Stimulated activated CD4-positive, alpha-beta T cell treated with anti-CD3 and anti-CD28 coated beads, TNF-alpha, amount 100 ng/mL, for 48 hours (primary cell): ENCODE measurements at regions not wholly inside any gene's neighbourhood (a gene's known extent, or its start where the extent isn't known, plus 50 kb on each side); places are given as distances from the start of the nearest gene placed in this dataset.
"Not testable (repeated sequence)": the region's sequence is repeated elsewhere in the genome, so short reads cannot be mapped to it uniquely, and the experiment has no call there.

ENCODE experiments used
- DNase-seq, 3 donors: peaks; one replicate each; pipeline ENCODE4 v3.0.0-alpha.2; 2020; ENCODE audit warnings: low read depth in 3 of 3

DNA sequence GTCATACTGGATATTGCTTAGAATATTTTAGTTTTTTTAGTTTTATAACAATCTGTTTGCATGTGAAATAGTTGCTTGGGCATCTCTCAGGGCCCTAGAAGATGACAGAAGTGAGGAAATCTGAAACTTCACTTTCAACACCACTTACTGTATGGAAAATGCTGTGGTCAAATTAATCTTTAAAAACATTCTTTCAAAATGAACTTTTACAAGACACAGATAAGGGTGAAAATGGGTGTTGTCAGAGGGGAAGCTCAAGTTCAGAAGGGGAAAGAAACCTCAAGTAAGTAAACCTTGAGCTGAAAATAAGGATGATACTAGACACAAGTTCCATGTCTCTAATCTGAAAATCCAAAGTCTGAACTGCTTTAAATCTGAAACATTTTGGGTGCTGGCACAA, 1840.1 kb upstream of the RAG2 start:
- DNase-seq: no peak

GRCh38 chr11:38425578-38425977, 1827.5 kb upstream of the RAG2 start:
- DNase-seq: no peak

DNA sequence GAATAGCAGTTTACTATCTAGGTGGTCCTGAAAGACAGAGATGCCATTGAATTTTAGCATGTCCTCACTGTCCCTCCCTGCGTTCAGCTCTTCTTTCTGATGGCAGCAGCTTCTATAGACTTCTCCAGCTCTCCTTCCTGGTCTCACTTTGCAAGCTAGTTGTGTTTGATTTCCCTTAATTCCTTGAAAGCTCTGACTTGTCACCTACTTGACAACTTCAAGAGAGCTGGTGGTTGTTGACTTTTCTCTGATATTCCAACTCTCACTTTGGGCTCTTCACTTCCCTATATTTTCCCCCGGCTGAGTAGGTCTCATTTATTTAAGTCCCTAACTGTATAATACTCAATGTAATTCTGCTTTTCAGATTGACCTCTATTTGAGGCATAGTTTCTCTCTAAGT, 1825.0 kb upstream of the RAG2 start:
- no peak for DNase-seq

GRCh38 chr11:38416141-38416540, 1818.1 kb upstream of the RAG2 start:
- no peak for DNase-seq

DNA sequence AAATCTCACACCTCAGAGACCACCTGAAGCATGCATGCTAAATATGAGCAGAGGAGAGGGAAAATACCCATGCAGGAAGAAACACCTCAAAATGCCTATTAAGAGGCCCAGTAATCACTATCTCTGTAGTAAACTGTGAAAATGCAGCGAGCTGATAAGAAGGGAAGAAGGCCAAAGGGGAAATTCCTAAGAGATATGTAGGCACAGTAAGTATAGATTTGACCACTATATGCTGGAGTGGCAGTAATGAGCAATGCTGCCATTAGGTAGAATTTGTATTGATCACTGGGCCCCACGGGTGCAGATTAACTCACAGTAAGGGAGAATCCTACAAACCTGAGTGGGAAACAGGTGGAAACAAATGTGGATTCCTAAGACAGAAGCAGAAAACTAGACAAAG, 1813.1 kb upstream of the RAG2 start:
- DNase-seq: no peak

DNA sequence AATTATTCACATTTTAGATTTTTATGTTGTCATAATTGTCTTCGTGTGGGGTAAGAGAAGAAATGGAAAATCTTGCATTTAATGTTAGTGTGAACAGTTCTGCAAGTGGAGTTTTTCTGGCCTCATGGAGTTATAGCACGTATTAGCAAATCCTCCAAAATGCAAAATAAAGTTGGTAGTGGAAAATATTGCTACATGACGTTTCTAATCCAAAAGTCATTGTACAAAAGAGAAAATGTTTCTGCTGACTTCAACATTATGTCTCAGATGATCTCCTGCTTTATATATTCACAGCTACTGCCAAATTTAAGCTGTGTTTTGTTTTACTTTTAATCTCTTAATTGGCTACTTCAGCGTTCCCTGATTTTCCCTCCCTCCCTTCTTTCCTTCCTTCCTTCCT, 1804.0 kb upstream of the RAG2 start:
- no peak for DNase-seq

DNA sequence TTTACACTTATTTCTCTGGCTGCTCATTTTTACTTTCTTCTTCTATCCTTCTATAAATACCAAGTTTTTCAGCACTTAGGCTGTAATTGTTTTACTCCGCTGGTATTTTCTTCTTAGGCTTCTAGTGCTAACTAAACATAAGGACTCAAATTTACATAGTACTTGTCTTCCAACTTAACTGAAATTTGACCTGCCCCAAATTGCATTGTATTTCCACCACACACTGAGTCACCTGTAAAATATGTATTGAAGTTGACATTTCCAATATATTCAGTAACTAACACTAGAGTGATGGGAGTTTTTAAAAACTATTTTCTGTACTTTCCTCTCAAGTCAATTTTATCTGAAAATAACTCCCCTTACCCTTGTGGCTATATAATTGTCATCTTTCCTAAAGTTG, 1794.1 kb upstream of the RAG2 start:
- DNase-seq: no peak

- DNase-seq: no peak
Measured at GRCh38 chr11:38384568-38384967, 1786.5 kb upstream of the RAG2 start.

GRCh38 chr11:38365274-38365673, 1767.2 kb upstream of the RAG2 start:
- DNase-seq: no peak

GRCh38 chr11:38356255-38356654, 1758.2 kb upstream of the RAG2 start:
- no peak for DNase-seq

DNA sequence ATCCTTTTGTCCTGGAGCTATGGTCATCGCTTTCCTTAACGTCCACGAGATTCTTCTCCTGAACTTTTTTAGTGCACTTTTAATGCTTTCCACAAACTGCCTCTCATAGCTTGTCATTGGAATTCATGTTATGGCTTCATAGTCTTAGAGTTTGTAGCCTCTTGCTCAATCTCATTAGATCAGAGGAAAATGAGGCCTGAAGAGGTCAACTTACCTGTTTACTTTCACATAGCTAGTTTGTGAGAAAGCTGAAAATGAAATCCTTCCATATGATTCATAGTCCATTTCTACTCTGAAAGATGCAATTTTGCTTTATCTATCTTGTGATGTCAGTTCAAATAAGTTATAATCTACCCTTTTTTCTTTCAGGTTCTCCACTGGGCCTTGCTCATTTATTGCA, 1747.2 kb upstream of the RAG2 start:
- no peak for DNase-seq

DNA sequence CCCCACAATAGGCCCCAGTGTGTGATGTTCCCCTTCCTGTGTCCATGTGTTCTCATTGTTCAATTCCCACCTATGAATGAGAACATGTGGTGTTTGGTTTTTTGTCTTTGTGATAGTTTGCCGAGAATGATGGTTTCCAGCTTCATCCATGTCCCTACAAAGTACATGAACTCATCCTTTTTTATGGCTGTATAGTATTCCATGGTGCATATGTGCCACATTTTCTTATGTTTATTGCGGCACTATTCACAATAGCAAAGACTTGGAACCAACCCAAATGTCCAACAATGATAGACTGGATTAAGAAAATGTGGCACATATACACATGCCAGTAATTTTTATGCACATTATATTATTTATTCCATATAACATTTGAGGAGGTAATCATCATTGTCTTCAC, 1743.6 kb upstream of the RAG2 start:
- DNase-seq: not testable (repeated sequence)

GRCh38 chr11:38339835-38340440, 1741.9 kb upstream of the RAG2 start:
- DNase-seq: no peak

DNA sequence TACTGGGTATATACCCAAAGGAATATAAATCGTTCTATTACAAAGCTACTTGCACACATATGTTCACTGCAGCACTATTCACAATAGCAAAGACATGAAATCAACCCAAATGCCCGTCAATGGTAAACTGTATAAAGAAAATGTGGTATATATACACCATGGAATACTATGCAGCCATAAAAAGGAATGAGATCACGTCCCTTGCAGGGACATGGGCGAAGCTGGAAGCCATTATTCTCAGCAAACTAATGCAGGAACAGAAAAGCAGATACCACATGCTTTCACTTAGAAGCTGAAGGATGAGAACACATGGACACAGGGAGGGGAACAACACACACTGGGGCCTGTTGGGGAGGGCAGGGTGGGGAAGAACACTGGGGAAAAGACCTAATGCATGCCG, 1740.0 kb upstream of the RAG2 start:
- not testable (repeated sequence) for DNase-seq

DNA sequence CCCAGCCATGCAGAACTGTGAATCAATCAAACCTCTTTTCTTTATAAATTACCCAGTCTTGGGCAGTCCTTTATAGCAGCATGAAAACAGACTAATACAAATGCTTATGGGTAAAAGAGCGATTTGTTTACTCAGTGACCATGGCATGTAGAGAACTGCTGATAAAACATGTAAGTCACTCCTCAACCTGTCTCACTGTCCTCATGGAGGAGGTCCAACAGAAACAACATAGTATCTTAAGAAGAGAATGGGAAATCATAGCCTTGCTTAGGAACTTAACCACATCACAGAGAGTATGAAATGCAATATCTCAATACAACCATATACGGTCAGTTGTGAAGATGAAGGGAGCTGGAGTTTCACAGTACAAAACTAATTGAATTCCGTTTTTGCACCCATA, 1734.0 kb upstream of the RAG2 start:
- DNase-seq: no peak

DNA sequence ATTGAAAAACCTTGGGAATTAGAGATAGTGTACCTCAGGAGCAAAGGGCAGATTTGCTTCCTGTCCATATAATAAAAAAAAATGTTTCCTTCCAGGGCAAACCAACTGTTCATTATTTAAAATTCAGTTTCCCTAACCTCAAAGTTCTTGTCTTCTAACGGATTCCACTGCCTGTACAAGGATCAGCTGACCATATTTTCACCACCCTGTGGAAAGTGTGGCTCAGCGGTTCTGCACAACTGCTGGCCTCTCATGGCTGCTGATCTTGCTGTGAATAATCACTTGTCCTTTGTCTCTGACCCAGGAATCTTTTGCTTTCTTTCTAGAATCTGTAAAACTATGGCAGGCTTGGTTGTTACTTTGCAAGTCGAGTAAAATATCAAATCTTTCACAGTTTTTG, 1732.5 kb upstream of the RAG2 start:
- DNase-seq: no peak

DNA sequence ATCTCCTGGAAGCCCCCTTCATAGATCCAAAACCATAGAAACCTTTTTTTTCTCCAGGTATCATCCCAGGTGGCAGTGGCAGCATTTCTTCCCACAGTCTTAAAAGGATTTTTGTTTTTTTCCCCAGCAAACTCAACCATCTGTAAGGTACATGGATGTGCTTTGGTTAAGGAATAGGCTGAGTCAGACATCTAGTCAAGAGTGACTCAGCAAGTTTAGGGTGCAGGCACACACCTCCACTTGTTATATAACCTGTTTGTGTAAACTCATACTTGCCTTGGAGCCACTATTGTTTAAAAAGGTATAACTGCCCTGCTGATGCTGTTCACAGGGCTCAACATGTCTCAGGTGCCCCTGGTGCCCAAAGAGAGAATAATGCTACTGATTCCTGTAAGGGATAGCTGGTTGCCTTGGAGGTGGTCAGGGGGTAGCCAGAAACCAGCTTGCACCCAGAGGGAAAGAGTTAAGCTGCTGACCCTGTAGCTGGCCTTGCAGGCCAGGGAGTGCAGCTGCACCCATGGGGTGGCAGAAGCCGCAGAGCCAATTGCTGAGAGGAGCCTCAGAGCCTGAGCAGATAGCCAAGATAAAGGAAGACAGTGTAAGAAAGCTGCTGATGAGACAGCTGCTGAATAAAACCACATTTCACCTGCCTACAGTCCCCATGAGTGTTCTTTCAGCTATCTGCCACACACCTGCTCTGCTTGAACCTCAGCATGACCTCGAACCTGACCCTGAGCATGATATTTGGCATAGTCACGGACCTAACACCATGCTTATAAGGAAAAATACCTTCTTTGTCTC, 1726.1 kb upstream of the RAG2 start:
- DNase-seq: no peak

DNA sequence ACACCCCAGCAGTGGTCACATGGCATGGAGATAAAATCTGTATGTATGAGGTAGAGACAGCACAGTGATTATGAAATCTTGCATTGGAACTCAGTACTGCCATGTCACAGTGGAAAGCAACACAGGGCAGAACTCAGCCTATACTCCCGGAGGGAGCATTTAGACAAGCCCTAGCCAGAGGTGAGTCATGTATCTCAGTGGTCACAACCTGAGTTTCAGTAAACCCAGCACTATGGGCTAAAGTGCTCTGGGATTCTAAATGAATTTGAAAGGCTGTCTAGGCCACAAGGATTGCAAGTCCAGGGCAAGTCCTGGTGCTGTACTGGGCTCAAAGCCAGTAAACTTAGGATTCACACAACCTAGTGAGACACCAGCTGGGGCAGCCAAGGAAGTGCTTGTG, 1717.1 kb upstream of the RAG2 start:
- DNase-seq: no peak

- DNase-seq: no peak
Measured at GRCh38 chr11:38307455-38307854, 1709.4 kb upstream of the RAG2 start.

DNA sequence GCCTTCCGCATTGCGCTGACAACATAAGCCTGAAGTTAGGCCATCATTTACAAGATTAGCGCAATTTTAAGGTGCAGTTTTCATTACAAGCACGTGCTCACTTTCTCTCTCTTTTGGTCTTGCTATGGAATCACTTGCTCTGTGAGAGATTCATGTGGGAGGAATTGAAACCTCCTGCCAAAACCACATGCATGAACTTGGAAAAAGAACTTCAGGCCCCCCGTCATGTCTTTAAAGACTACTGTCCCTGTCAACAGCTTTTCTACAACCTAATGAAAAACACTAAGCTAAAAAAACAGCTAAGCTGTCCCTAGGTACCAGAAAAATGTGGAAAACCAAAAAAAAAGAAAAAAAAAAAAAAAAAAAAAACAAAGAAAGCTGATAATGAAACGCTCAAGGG, 1707.6 kb upstream of the RAG2 start:
- DNase-seq: no peak

- no peak for DNase-seq
Measured at GRCh38 chr11:38304926-38305325, 1706.9 kb upstream of the RAG2 start.

DNA sequence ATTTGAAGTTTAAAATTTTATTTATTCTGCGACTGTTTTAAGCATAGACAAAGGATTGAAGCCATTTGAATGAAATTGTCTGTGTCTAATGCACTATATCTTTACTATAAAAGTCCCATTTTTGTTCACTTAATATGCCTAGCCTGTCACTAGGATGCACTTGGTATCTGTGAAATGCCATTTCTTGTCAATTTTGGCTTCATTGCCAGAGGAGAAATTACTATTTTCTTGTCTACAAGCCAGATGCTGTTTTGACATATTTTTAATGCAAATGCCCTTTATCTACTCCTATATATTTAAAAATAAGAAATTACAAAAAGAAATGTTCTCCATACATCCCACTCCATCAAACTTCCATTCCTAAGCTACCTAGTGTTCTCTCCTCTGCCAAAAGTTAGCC, 1704.5 kb upstream of the RAG2 start:
- DNase-seq: no peak

DNA sequence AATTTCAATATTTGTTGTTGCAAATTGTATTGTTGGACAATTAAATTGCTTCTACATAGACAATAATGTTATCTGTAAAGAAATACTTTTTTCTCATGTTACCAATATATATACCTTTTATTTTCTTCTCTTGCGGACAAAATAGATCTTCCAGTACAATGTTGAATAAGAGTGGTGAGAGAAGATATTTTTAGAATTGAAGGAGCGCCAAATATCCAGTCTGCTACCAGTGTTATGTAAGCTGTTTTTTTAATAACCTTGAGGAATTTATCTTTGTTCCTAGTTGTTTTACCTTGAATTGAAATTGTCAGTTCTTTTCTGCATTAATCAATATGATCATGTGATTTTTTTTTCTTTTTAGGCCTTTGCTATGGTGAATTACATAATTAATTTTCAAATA, 1702.5 kb upstream of the RAG2 start:
- no peak for DNase-seq
